AG09309 (cell line): ENCODE measurements at regions not wholly inside any gene's neighbourhood (a gene's known extent, or its start where the extent isn't known, plus 50 kb on each side); places are given as distances from the start of the nearest gene placed in this dataset.

Source experiments
- DNase-seq: peaks from one replicate; pipeline ENCODE4 v3.0.0-alpha.2; 2010; ENCODE audit warnings: low read depth
- H3K4me3 ChIP-seq: 2 replicates; pipeline ENCODE4 v1.5.1; 2011; ENCODE audit warnings: mild to moderate bottlenecking, low read depth, low read length, moderate library complexity; ENCODE audit not compliant: control insufficient read depth
- CTCF ChIP-seq: IDR thresholded peaks from 2 replicates; pipeline ENCODE4 v1.5.1; 2011; ENCODE audit warnings: mild to moderate bottlenecking, low read depth, low read length, inconsistent platforms; ENCODE audit not compliant: insufficient read depth, control insufficient read depth; ENCODE audit errors: missing control alignments

- no peak for DNase-seq
- TF ChIP-seq CTCF, result no peak
Measured at GRCh38 chr6:167648501-167649278, 178.0 kb upstream of the AFDN start.

GRCh38 chr6:167649476-167649875, 177.2 kb upstream of the AFDN start:
- no peak overlapping the region for H3K4me3 ChIP-seq
- DNase-seq, result no peak
- no peak for TF ChIP-seq CTCF

More at GRCh38 chr6:167648501-167649278, 178.0 kb upstream of the AFDN start:
- H3K4me3 ChIP-seq, result no peak overlapping the region

GRCh38 chr6:167650730-167651317, 175.9 kb upstream of the AFDN start:
- TF ChIP-seq CTCF, result no peak
- DNase-seq, result no peak
- no peak overlapping the region for H3K4me3 ChIP-seq

GRCh38 chr6:167651318-167652041, 175.2 kb upstream of the AFDN start:
- no peak for TF ChIP-seq CTCF
- no peak overlapping the region for H3K4me3 ChIP-seq
- DNase-seq, result no peak

GRCh38 chr6:167652042-167652700, 174.5 kb upstream of the AFDN start:
- no peak overlapping the region for H3K4me3 ChIP-seq
- no peak for DNase-seq

GRCh38 chr6:167652701-167653095, 174.0 kb upstream of the AFDN start:
- no peak for DNase-seq
- no peak overlapping the region for H3K4me3 ChIP-seq
- TF ChIP-seq CTCF, result no peak

More at GRCh38 chr6:167652042-167652700, 174.5 kb upstream of the AFDN start:
- TF ChIP-seq CTCF, result no peak
